HG03342 (cell line): ENCODE measurements at regions not wholly inside any gene's neighbourhood (a gene's known extent, or its start where the extent isn't known, plus 50 kb on each side); places are given as distances from the start of the nearest gene placed in this dataset.

ENCODE experiments used
- ATAC-seq: cut with Tn5 transposase; IDR thresholded peaks from one replicate; pipeline ENCODE4 v1.9.1; 2021; ENCODE audit warnings: mild to moderate bottlenecking, moderate library complexity; ENCODE audit not compliant: unreplicated experiment

DNA sequence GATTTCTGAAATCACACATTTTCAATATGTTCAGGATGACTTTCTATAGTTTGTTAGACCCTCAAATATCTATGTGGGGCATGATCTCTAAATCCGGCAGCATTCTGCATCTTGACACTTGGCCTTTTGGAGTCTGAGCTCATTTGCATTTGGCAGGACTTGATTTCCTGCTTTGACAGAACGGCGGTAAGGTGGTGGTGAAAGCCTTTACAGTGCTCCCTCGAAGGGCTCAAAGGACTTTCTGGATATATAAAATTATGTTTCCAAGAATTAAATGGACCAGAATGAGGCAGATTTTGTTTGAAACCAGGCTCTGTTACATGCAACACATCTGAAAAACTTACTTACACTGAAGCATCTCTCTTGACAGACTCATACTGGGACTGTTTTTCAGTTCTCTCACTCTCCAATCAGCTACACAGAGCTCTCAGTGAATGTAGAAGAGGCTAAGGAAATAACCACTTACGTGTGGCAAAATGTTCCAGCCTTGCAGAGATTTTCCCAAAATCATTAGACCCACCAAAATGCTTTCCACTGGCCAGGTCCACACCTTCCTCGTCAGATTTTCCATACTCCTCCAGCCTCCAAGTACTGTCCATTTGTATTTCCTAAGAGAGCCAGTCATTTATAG is 207.2 kb downstream of the SPRY2 start:
- no peak for ATAC-seq

DNA sequence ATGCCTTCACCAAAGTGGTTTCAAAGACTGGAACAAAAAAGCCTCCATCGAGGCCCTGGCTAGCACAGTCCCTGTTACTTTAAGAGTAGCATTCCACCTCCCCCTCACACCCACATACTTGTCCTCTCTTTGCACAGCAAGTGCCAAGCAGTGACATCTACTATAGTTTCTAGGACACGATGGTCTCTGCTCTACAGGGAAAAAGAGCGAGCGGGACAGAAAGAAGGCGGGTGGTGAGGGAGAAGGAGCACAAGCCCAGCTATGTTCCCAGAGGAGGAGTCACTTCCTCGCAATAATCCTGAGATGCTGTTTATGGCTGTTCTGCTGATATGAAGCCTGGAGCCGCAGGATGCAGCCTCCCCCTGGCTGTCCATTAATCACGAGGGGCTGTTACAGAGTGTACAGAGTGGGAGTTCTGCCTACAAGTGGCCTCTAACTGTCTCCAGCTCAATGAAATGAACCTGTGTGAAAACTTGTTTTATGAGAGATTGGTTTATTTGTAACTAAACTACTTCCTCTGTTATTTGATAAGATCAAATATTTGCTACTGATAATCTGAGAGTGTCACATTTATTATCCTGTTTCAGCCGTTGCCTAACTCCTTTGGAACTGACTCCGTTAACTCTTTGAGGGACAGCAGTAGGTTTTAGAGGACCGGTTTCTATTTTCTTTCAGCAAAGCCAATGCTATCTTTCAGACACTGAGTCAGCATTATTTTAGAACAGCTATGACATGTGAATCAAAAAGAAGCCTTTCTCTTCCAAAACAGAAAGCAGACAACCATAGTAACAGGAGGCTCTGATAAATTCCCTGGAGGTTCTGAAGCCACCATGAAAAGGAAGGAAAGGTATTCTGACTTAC is 208.0 kb downstream of the SPRY2 start:
- no peak for ATAC-seq

DNA sequence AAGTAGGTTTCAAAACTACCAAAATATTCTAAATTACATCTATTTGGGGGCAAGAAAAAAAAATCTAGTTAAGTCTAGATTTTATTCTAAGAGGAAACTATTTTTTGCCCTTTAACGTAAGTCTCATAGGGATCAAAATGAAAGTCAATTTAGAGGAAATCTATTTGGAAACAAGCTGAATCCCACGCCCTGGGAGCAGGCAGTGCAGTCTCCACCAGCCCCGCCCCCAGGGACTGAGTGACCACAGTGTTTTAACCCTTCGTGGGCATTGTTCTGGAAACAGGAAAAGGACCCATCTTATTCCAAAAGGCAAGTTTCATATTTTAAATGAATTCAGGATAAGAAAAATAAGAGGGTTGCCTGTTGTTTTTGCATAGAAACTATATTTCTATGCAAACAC is 209.7 kb downstream of the SPRY2 start:
- no peak for ATAC-seq

DNA sequence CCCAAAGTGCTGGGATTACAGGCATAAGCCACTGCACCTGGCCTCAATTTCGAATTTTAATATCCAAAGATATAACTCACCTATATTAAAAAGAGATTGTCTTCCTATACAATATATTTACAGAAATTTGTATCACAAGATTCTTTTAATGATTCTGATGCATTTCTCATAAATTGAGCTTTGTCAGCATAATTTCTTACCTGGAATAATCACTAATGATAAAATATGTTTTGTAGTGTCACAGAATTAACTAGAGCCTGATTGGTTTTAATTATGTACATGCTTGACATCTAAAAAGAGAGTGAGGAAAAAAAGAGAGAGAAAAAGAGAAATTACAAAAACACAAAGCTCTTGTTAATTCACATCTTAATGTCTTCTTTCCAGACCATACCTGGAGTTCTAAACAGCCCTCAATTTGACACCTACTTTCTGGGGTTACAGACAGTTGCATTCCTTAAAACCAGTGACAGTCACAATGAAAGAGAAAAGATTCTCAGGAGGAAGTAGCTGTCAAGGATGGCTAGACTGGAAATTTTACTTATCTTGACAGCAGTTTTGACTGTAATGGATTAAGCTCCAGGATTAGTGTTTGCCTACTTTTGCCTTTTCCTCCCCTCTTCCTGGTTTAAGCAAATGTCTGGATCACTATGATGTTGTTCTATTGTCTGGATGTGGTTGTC is 214.4 kb downstream of the SPRY2 start:
- ATAC-seq, result no peak

DNA sequence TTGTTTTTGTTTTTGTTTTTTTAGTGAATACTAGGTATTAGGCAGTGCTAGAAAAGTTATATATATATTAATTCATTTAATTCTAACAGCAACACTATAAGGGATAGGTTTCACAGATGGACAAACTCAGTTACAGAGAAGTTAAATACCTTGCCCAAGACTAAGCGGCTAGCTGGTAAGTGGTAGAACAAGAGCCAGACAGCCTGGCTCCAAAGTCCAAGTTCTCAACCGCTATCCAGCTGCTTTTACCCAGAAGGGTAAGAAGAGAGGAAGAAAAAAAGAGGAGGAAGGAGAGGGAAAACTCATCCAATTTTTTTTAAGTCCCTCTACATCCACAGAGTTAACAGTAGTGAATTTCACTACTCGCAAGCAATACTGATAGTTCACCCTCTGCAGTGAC is 217.0 kb downstream of the SPRY2 start:
- ATAC-seq, result no peak

DNA sequence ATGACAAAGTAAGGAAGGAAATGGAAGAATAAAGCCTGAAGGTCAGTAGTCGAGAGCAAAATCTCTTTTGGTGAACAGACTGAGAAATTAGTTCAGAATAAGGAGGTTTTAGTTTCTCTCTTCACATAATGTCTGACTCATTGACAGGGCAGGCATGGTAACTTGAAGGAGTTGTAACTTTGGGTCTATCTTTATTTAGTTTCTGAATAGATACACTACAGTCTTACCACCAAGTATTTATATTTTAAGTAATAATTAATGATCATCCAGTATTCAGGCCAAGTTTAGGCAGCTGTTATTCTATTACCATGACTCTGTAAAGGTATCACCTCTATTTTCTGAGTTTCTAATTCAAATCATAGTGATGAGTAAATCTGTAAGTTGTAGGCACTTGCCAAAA is 219.9 kb downstream of the SPRY2 start:
- no peak for ATAC-seq

DNA sequence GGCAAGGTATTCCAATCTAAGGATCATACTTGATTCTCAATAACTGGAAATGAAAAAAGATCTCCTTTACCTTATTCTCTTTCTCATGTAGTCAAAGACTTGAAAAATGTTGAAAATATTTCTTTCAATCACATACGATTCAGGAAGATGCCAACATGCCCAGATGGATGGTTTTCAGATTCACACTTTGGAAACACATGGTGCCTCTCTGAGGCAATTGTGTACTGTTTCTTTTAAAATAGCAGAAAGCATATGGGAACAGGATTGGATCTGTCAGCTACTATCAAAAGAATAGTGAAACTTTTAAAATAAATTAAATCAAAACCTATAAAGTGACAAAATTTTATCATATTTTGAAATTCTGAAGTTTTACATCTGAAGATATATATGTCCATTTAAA is 222.4 kb downstream of the SPRY2 start:
- ATAC-seq, result no peak

DNA sequence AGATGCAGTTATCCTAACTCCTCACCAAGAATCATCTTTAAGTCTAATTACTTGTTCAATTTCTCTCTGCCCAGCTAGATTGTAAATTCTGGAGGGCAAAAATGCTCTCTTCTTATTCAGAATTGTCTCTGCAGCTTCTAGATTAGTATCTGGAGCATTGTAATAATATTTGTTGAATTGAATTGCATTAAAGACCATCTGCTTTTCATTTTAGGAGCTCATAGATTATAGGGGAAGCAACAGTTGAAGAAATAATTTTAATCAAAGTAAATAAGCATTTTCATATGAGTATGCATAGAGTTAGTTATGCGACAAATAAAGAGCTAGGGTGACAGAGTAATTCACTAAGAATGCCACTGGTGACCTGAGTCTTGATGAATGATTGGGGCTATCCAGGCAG is 222.8 kb downstream of the SPRY2 start:
- no peak for ATAC-seq

DNA sequence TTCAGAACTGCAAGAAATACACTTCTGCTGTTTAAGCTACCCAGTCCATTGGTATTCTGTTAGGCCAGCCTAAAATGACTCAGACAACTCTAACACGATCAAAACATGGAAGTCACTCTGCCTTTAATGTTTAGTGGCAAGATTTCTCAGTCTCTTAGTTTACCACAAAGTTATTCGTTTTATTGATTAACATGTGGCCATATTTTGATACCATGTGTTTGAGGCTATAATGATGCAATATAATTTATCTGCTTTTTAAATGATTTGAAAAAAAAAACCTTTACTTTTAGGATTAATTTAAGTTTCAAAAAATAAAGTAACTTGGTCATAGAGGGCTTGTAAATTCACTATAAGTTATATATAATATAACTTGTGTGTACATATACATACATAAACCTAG is 223.4 kb downstream of the SPRY2 start:
- no peak for ATAC-seq

DNA sequence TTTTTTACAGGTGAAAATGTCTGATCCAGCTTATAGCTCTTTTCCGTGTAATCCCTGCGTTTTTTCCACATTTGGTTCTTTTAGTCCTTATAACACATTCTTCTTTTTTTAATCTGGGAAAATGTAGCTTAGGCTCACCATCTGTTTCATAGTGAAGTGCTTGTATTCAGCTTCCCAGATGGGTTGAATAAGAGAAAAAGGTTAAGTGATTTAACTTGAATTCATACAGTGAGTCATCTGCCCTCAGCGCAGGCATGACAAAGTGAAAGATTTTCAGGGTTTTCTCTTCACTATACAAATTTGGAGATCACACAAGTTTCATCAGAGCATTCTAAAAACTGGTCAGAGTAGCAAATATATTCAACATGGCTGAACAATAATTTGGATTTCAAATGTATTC is 224.8 kb downstream of the SPRY2 start:
- ATAC-seq, result no peak

DNA sequence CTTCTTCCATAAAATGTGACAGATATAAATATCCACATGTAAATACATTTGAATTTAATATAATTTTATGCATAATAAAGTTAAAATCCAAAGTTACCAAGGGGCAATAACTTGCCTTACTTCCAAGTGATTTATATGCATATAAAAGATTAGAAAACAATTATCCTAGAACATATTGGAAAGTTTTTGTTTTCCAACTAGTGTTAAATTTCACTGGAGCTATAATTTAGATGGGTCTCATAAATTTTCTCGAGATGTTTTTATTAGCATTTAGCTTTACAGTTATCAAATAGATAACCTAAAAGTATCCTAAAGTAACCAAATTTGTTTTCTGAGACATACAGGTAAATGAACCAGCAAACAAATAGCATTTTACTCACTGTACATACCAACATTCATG is 225.3 kb downstream of the SPRY2 start:
- ATAC-seq, result no peak

DNA sequence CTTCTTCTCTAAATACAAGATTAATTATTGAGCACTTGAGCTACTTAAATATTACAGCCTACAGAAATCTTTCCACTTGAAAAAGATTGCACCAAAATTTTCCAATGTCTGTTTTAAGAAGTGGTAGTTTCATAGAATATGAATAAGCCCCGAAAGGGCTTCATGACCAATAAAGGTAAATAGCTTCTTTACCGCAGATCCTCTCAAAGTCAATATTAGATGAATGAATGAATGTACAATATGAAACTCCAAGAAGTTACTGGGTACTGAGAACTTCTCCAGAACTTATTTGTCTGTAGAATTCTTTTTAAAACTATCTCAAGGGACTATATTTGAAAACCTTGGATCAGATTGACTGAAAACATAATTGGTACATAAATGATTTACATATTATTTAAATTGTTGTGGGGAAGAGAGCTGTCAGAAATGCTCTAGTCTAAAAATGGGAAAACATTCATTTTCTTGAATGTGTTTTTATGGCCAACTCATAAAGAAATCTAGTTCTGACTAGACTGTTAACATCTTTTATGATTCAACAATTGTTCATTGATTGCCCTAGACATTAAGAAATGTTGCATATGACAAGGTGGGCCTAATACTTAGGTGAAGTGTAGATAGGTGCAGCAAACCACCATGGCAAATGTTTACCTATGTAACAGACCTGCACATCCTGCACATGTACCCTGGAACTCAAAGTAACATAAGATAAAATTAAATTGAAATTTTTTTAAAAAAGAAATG is 227.0 kb downstream of the SPRY2 start:
- no peak for ATAC-seq

DNA sequence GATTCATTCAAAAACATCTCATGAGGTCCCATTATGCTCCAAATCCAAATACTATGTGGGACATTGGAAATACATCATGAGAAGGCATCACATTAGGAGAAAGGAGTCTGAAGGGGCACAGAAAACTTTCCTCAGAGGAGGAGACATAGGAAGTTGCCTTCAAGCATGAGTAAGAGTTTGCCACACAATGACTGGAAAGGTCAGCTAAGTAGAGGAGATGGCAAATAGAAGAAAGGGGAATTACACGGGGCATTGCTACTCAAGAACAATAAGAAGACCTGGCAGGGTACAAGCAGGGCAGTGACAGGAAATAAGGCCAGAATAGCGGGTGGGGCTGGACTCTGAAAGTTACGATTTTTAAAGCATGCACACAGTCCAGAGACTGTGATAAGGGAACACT is 231.6 kb downstream of the SPRY2 start:
- no peak for ATAC-seq

DNA sequence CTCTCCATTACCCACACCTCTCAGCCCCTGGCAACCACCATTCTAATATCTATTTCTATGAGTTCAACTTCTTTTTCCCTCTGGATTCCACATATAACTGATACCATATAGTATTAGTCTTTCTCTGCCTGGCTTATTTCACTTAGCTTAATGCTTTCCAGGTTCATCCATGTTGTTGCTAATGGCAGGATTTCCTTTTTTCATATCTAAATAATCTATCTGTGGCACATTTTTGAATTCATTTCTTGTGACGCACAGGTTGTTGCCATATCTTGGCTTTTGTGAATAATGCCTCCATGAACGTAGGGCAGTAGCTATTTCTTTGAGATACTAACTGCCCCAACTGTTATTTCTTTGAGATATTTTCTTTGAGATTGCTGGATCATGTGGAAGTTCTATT is 235.6 kb downstream of the SPRY2 start:
- ATAC-seq, result no peak

DNA sequence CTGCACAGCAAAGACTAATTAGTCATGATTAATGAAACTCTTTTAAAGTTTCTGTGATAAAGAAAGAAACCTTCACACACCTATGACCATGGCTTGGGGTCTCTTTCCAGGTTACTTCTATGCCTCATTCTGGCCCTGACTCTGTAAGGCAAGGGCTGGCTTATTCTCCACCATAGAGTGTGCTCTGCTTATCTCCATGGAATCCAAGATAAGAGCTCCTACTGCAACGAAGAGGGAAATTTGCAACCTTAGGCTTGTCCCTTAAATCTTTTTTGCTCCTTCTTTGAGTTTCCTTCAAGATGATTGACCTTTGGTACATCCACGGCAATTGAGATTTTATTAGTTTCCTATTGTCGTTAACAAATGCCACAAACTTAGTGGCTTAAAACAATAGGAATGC is 239.9 kb downstream of the SPRY2 start:
- ATAC-seq, result no peak

DNA sequence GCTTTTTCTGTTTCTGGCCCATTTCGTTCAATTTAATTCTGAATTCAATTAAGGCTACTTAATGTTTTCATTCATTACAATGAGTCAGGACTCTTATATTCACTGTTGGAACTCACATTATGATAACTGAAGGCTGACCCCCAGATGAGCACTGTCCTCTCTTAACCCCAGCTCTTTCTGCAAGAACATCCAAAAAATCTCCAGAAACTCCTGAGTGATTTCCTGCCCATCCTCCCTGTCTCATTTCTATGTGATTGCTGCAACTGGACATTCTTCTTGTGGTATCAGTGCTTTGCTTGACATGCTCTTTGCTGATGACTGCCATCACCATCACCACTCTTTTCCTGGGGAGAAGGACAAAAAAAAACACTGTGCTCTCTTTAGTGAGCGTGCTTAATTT is 240.3 kb downstream of the SPRY2 start:
- no peak for ATAC-seq

DNA sequence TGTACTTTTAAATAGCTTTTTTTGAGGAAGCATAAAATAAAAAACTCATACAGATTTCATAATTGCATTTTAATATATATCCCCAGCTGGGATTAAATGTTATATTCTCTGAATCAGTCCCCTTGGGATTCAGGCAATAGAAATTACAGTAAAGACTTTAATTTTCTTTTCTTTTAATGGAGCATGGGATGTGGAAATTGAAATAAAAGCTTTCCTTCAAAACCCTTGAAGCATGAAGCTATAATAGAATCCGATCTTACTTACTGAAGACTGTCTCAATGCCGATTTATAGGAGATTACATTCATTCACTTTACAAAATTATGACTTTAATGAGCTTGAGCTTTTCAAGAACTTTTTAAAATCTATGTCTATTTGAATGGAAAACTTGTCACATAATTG is 243.4 kb downstream of the SPRY2 start:
- ATAC-seq, result no peak

DNA sequence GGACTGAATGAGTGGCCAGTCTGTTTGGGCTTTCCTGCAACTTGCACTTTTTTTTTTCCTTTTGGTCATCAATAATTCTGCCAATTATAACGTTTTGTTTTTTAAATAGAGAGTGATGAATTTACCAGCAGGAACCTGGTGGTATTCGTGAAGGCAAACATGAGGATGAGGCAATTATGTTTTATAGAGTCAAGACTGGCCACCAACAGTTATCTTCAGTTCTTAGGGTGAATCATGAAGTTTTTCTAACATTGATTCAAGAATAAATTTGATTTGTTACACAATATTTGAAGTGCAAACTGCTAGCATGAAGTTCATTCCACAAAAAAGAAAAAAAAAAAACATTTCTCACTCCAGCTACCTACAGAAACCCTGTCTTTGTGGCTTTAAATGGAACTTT is 244.5 kb downstream of the SPRY2 start:
- ATAC-seq, result no peak

DNA sequence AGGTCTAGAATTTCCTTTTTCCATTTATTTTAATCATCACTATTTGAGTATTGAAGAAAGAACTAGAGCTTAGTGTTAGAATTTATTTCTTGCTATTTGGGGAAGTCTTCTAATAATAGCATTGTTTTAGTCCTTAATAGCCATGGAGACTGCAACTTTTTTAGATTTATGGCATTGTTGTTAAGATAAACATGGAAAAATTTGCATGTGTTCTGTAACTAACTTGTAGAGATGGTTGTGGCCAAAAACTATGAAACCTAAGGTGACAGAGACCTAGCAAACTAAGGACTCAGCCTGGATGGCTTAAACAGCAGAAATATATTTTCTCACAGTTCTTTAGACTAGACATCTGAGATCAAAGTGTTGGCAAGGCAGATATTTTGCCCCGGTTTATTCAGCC is 246.4 kb downstream of the SPRY2 start:
- no peak for ATAC-seq

DNA sequence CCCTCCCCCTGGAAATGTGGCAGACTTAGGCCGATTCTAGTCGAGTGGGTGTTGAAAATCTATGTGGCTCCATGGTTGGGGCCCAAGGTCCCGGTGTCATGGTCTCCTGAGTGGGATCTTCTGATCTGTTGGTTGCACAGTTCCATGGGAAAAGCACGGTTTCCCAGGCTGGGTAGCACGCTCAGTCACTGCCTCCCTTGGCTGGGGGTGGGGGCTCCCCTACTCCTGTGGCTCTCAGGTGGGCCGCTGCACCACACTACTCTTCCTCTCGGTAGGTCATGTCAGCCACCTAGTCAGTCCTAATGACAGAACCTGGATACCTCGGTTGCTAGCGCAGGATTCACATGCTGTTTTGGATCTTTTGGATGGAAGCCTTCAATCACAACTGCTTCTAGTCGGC is 247.0 kb downstream of the SPRY2 start:
- no peak for ATAC-seq

DNA sequence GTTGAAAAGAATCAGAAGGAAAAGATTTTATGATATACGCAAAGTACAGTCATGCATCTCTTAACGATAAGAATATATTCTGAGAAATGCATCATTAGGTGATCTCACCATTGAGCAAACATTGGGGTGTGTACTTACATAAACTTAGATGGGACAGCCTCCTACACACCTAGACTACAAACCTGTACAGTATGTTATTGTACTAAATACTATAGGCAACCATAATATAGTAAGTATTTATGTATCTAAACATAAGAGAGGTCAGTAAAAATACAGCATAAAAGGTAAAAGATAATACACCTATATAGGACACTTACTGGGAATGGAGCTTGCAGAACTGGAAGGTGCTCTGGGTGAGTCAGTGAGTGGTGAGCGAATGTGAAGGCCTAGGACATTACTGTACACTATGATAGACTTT is 254.6 kb downstream of the SPRY2 start:
- ATAC-seq, result no peak
